SK-N-SH (cell line): ENCODE measurements at regions not wholly inside any gene's neighbourhood (a gene's known extent, or its start where the extent isn't known, plus 50 kb on each side); places are given as distances from the start of the nearest gene placed in this dataset.
A peak's percentile ranks its signal among the peaks of the same experiment; 100 is the strongest.

Source experiments
- CTCF ChIA-PET: fragments of 300-600, 350-600 bp; formaldehyde crosslinking; extraction: SDS; loops from one replicate; lab custom pipeline; 2021; lab: Yijun Ruan, JAX
- POLR2A ChIA-PET: fragments of 350-600 bp; sonication (Branson Sonifier 250); formaldehyde crosslinking; extraction: SDS; loops from one replicate; lab custom pipeline; 2020; ENCODE audit warnings: antibody characterized with exemption, inconsistent platforms; lab: Yijun Ruan, JAX
- DNase-seq: peaks from one replicate; pipeline ENCODE4 v3.0.0; 2012
- H2AFZ ChIP-seq: fragments of 200-600 bp; sonication (generic); 2 replicates; pipeline ENCODE4 v1.8.1; 2016; ENCODE audit warnings: antibody characterized with exemption, mild to moderate bottlenecking, low read depth
- H3F3A ChIP-seq: fragments of 200-600 bp; sonication (generic); replicated peaks from 2 replicates; pipeline ENCODE3; 2016; ENCODE audit warnings: antibody characterized with exemption, mild to moderate bottlenecking; ENCODE audit not compliant: insufficient read depth
- H3K27ac ChIP-seq, 2 experiments: fragments of 200-500 bp in 1 of 2; fragments of 200-600 bp in 1 of 2; sonication (Bioruptor generic) in 1 of 2; sonication (generic), shearing (Covaris generic) in 1 of 2; 2 replicates each; pipeline versions ENCODE4 v1.5.1 to v1.6.1; 2014 to 2016; ENCODE audit warnings: low read depth in 2 of 2, inconsistent platforms in 1 of 2, low read length in 1 of 2, mild to moderate bottlenecking in 1 of 2, mixed read lengths in 1 of 2
- H3K27me3 ChIP-seq: fragments of 200-600 bp; sonication (generic), shearing (Covaris generic); 2 replicates; pipeline ENCODE4 v1.6.1; 2016; ENCODE audit warnings: mixed run types; ENCODE audit not compliant: insufficient read depth
- H3K36me3 ChIP-seq, 2 experiments: fragments of 200-500 bp in 1 of 2; fragments of 200-600 bp in 1 of 2; sonication (Bioruptor generic) in 1 of 2; sonication (generic) in 1 of 2; replicated peaks in 1 of 2; 2 replicates each; pipeline versions ENCODE3 to v1.5.1; 2014 to 2016; ENCODE audit warnings: low read length in 1 of 2, mild to moderate bottlenecking in 1 of 2; ENCODE audit not compliant: insufficient read depth in 2 of 2, control insufficient read depth in 1 of 2
- H3K4me1 ChIP-seq, 2 experiments: fragments of 200-500 bp in 1 of 2; fragments of 200-600 bp in 1 of 2; sonication (Bioruptor generic) in 1 of 2; sonication (generic), shearing (Covaris generic) in 1 of 2; 2 replicates each; pipeline versions ENCODE4 v1.5.1 to v1.6.1; 2014 to 2016; ENCODE audit warnings: low read depth in 1 of 2, low read length in 1 of 2, mixed run types in 1 of 2; ENCODE audit not compliant: insufficient read depth in 2 of 2, control insufficient read depth in 1 of 2
- H3K4me2 ChIP-seq: fragments of 200-600 bp; sonication (generic), shearing (Covaris generic); 2 replicates; pipeline ENCODE4 v1.6.1; 2017; ENCODE audit warnings: mixed run types
- H3K4me3 ChIP-seq, 2 experiments: fragments of 200-500 bp in 1 of 2; fragments of 200-600 bp in 1 of 2; sonication (Bioruptor generic) in 1 of 2; sonication (generic), shearing (Covaris generic) in 1 of 2; 2 replicates each; pipeline versions ENCODE4 v1.5.1 to v1.8.1; 2014 to 2016; ENCODE audit warnings: low read depth in 2 of 2, inconsistent platforms in 1 of 2, low read length in 1 of 2, mild to moderate bottlenecking in 1 of 2, mixed read lengths in 1 of 2, moderate library complexity in 1 of 2
- H3K79me2 ChIP-seq: fragments of 200-600 bp; sonication (generic); 2 replicates; pipeline ENCODE4 v1.8.1; 2017; ENCODE audit warnings: mild to moderate bottlenecking; ENCODE audit not compliant: insufficient read depth
- H3K9ac ChIP-seq: fragments of 200-600 bp; sonication (generic); 2 replicates; pipeline ENCODE4 v1.6.1; 2017; ENCODE audit warnings: mixed run types
- H3K9me2 ChIP-seq: fragments of 200-600 bp; sonication (generic); 2 replicates; pipeline ENCODE4 v1.6.1; 2017; ENCODE audit warnings: mixed run types
- H3K9me3 ChIP-seq: fragments of 200-600 bp; sonication (generic); 2 replicates; pipeline ENCODE4 v1.6.1; 2017; ENCODE audit warnings: mixed run types, mild to moderate bottlenecking, moderate library complexity
- H4K20me1 ChIP-seq: fragments of 200-600 bp; sonication (generic); 2 replicates; pipeline ENCODE4 v1.6.1; 2017; ENCODE audit warnings: mild to moderate bottlenecking, mixed run types; ENCODE audit not compliant: insufficient read depth
- CHD2 ChIP-seq: fragments of 150-350 bp; IDR thresholded peaks from 2 replicates; pipeline ENCODE4 v1.6.1; 2018; ENCODE audit warnings: low read length; ENCODE audit not compliant: partially characterized antibody
- ELF1 ChIP-seq: IDR thresholded peaks from 2 replicates; pipeline ENCODE4 v1.4.0; 2012
- EZH2phosphoT487 ChIP-seq: fragments of 200-600 bp; sonication (generic); IDR thresholded peaks from 2 replicates; pipeline ENCODE4 v1.6.1; 2017; ENCODE audit warnings: low read depth, mixed run types, mild to moderate bottlenecking, antibody characterized with exemption, moderate library complexity, borderline replicate concordance
- FOSL2 ChIP-seq: IDR thresholded peaks from 2 replicates; pipeline ENCODE4 v1.4.0; 2012; ENCODE audit warnings: low read depth, mild to moderate bottlenecking, moderate library complexity, borderline replicate concordance
- FOXJ3 ChIP-seq: sonication (generic); formaldehyde crosslinking; IDR thresholded peaks from 2 replicates; pipeline ENCODE4 v1.5.1; 2020; ENCODE audit warnings: mild to moderate bottlenecking, missing genetic modification reagents
- FOXM1 ChIP-seq: IDR thresholded peaks from 2 replicates; pipeline ENCODE4 v1.4.0; 2012; ENCODE audit warnings: low read depth, mild to moderate bottlenecking
- GABPA ChIP-seq: IDR thresholded peaks from 2 replicates; pipeline ENCODE4 v1.4.0; 2012; ENCODE audit warnings: low read depth, mild to moderate bottlenecking
- NRF1 ChIP-seq: IDR thresholded peaks from 2 replicates; pipeline ENCODE4 v1.6.1; 2012; ENCODE audit warnings: low read depth, mild to moderate bottlenecking, low read length
- POLR2AphosphoS5 ChIP-seq: IDR thresholded peaks from 2 replicates; pipeline ENCODE4 v1.6.1; 2012; ENCODE audit warnings: low read depth, low read length
- RAD21 ChIP-seq: IDR thresholded peaks from 2 replicates; pipeline ENCODE4 v1.6.1; 2012; ENCODE audit warnings: mild to moderate bottlenecking, low read length
- RCOR1 ChIP-seq: fragments of 150-350 bp; IDR thresholded peaks from 2 replicates; pipeline ENCODE4 v1.6.1; 2017; ENCODE audit warnings: antibody characterized with exemption, low read length
- RXRA ChIP-seq: IDR thresholded peaks from 2 replicates; pipeline ENCODE4 v1.4.0; 2012; ENCODE audit warnings: low read depth, mild to moderate bottlenecking, borderline replicate concordance
- SMC3 ChIP-seq: IDR thresholded peaks from 2 replicates; pipeline ENCODE4 v1.6.1; 2012; ENCODE audit warnings: low read depth, low read length, improper control_type of control experiment
- TCF12 ChIP-seq: IDR thresholded peaks from 2 replicates; pipeline ENCODE4 v1.4.0; 2012
- WGBS: methylation state at CpG from one replicate; pipeline ENCODE4 v1.1.6; 2017; ENCODE audit warnings: low lambda C conversion rate; 5-methylcytosine and 5-hydroxymethylcytosine counted together
- TF ChIP-seq, protein P1 (sequence below): IDR thresholded peaks from 2 replicates; pipeline ENCODE4; 2012
- TF ChIP-seq, protein P2 (sequence below): fragments of 150-350 bp; IDR thresholded peaks from 2 replicates; pipeline ENCODE4 v1.6.1; 2016; ENCODE audit warnings: mild to moderate bottlenecking, low read depth, low read length
- TF ChIP-seq, protein P3 (sequence below): fragments of 200-600 bp; sonication (generic); IDR thresholded peaks from 2 replicates; pipeline ENCODE4 v1.6.1; 2017; ENCODE audit warnings: antibody characterized with exemption, mild to moderate bottlenecking, moderate library complexity

DNA sequence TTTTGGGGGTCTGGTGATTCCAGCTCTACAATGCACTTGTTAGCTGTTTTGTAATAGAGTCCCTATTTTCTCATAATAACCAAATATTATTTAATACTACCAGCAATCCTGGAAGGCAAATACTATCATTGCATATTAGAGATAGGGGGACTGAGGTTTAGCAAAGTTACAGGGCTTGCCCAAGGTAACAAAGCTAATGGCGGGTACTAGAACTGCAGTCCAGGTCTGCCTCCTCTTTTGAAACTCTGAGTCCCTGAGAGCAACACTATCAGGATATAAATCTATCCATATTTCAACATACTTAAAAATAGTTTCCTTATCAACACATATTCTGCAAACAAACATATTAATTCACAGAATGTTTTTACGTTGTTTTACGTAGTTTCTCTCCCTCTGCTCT, 235.5 kb upstream of the ACVR2A start:
- Histone ChIP-seq H4K20me1 (no peaks in the 10 kb centered on the region), H3K27ac (no peak overlapping the region), H3K27me3 (no peaks in the 10 kb centered on the region; the same call in 1 of the 2 replicates), H3K4me2 (peak overlapping the region; percentile 51; the same call in 1 of the 2 replicates), H3K36me3 (no peaks in the 10 kb centered on the region), H3K9ac (no peak overlapping the region), H3K4me1 (no peaks in the 10 kb centered on the region), H3K9me3 (no peaks in the 10 kb centered on the region), H3K4me3 (peak overlapping the region; percentile 33 to 49; a peak in 3 of 4 replicates), H3K79me2 (no peaks in the 10 kb centered on the region), H3F3A (no peaks in the 10 kb centered on the region), H2AFZ (peak overlapping the region; percentile 73; the same call in 1 of the 2 replicates), H3K9me2 (no peaks in the 10 kb centered on the region)
- CTCF ChIA-PET = no interaction called here
- WGBS = 16% methylated on average over 3 of the region's 3 CpGs
- TF ChIP-seq RCOR1 (no peak), RXRA (no peak), FOXJ3 (CRISPR knock-in tag) (no peak), GABPA (no peak), POLR2AphosphoS5 (no peak), NRF1 (no peak), CHD2 (no peak), RAD21 (no peak), FOXM1 (no peak), EZH2phosphoT487 (no peak), ELF1 (no peak), FOSL2 (no peak)
- TF ChIP-seq, protein P1, sequence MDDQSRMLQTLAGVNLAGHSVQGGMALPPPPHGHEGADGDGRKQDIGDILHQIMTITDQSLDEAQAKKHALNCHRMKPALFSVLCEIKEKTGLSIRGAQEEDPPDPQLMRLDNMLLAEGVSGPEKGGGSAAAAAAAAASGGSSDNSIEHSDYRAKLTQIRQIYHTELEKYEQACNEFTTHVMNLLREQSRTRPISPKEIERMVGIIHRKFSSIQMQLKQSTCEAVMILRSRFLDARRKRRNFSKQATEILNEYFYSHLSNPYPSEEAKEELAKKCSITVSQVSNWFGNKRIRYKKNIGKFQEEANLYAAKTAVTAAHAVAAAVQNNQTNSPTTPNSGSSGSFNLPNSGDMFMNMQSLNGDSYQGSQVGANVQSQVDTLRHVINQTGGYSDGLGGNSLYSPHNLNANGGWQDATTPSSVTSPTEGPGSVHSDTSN = no peak
- TF ChIP-seq, protein P2, sequence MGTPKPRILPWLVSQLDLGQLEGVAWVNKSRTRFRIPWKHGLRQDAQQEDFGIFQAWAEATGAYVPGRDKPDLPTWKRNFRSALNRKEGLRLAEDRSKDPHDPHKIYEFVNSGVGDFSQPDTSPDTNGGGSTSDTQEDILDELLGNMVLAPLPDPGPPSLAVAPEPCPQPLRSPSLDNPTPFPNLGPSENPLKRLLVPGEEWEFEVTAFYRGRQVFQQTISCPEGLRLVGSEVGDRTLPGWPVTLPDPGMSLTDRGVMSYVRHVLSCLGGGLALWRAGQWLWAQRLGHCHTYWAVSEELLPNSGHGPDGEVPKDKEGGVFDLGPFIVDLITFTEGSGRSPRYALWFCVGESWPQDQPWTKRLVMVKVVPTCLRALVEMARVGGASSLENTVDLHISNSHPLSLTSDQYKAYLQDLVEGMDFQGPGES = no peak
- TF ChIP-seq, protein P3, sequence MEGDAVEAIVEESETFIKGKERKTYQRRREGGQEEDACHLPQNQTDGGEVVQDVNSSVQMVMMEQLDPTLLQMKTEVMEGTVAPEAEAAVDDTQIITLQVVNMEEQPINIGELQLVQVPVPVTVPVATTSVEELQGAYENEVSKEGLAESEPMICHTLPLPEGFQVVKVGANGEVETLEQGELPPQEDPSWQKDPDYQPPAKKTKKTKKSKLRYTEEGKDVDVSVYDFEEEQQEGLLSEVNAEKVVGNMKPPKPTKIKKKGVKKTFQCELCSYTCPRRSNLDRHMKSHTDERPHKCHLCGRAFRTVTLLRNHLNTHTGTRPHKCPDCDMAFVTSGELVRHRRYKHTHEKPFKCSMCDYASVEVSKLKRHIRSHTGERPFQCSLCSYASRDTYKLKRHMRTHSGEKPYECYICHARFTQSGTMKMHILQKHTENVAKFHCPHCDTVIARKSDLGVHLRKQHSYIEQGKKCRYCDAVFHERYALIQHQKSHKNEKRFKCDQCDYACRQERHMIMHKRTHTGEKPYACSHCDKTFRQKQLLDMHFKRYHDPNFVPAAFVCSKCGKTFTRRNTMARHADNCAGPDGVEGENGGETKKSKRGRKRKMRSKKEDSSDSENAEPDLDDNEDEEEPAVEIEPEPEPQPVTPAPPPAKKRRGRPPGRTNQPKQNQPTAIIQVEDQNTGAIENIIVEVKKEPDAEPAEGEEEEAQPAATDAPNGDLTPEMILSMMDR = no peak
- POLR2A ChIA-PET = no interaction called here
- no peak for DNase-seq

DNA sequence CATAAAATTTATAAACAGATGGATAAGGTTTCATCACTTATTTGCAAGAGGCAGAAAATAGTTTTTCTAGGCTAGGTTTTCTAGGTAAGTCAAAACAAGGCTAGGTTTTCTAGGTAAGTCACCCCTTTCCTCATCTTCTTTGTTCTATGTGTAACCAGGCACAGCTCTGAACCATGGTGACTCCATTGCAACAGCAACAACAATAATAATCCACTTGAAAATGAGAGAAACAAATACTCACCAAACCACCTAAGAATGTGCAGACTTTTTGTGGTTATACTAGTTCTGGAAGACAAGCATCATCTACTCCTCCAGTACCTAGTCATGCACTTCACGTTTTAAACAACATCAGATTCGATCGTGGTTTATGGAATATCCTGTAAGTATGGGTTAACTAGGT, 237.4 kb upstream of the ACVR2A start:
- Histone ChIP-seq H3K79me2 (no peaks in the 10 kb centered on the region), H3K27ac (no peak overlapping the region), H3K9me3 (no peaks in the 10 kb centered on the region), H3K4me3 (no peak overlapping the region), H3K9me2 (no peaks in the 10 kb centered on the region), H2AFZ (no peak overlapping the region), H3F3A (no peaks in the 10 kb centered on the region), H3K9ac (no peak overlapping the region), H4K20me1 (no peaks in the 10 kb centered on the region), H3K4me2 (no peak overlapping the region), H3K4me1 (no peaks in the 10 kb centered on the region), H3K36me3 (no peaks in the 10 kb centered on the region), H3K27me3 (no peaks in the 10 kb centered on the region; the same call in 1 of the 2 replicates)
- DNase-seq = no peak
- TF ChIP-seq, protein P2 = no peak
- TF ChIP-seq, protein P1 = no peak
- TF ChIP-seq RCOR1 (no peak), GABPA (no peak), TCF12 (no peak), SMC3 (no peak)
- 32% methylated on average over 3 of the region's 3 CpGs for WGBS
- ChIA-PET POLR2A (no interaction called here), CTCF (no interaction called here)
